ENCODE measurements at regions not wholly inside any gene's neighbourhood (a gene's known extent, or its start where the extent isn't known, plus 50 kb on each side); places are given as distances from the start of the nearest gene placed in this dataset.

GRCh38 chr15:35880896-35881295 lies 334.9 kb upstream of the DPH6 start:
- in situ Hi-C loops (cut with HindIII; ENCODE audit: extremely low pct_ligation_motif_present, low pct_unique_long_range_greater_than_20kb) = no loop called here
- TF ChIP-seq KAT2B (IDR thresholded peaks at IDR 0.05; ENCODE audit: borderline replicate concordance, low read depth, low read length) = no peak
- no peak for TF ChIP-seq ZNF335 (CRISPR knock-in tag; IDR thresholded peaks at IDR 0.05)
- FAIRE-seq = no peak
- no peaks in the 10 kb centered on the region for H3K27me3 ChIP-seq (ENCODE audit: control insufficient read depth in 1 of 2, insufficient read depth in 2 of 2, low read length in 2 of 2)
- no peak overlapping the region for H3K4me2 ChIP-seq (ENCODE audit: low read depth, low read length)
- no peak for DNase-seq (ENCODE audit: low spot score)
- no peak overlapping the region for H3K9ac ChIP-seq (ENCODE audit: insufficient read depth, low read depth, low read length)
- H3K9me3 ChIP-seq (ENCODE audit: low read length) = no peaks in the 10 kb centered on the region
- no peaks in the 10 kb centered on the region for H4K20me1 ChIP-seq (ENCODE audit: insufficient read depth, low read length)
- H3K4me1 ChIP-seq (ENCODE audit: insufficient read depth, low read length) = no peaks in the 10 kb centered on the region
- ChIA-PET POLR2A (no interaction called here), CTCF (ENCODE audit: low intra/inter-chr PET ratio, low total read pairs) (no interaction called here)
- intact Hi-C loops (cut with micrococcal nuclease; ENCODE audit: unreplicated experiment) = no loop called here
- ATAC-seq = no peak
- H3K27ac ChIP-seq (ENCODE audit: extremely low read length, insufficient read depth, low read length) = no peak overlapping the region
- H3K79me2 ChIP-seq (ENCODE audit: insufficient read depth, low read length) = no peaks in the 10 kb centered on the region
- WGBS (ENCODE audit: low lambda C conversion rate) = 2% methylated on average over 3 of the region's 3 CpGs
- BruUV-seq (replicated peaks) = no TSS peak
- no peak overlapping the region for H3K4me3 ChIP-seq (replicated peaks in 1 of 3; ENCODE audit: insufficient read depth in 1 of 3, low read depth in 2 of 3, low read length in 3 of 3)
- H2AFZ ChIP-seq (ENCODE audit: low read length) = no peak overlapping the region
- H3K36me3 ChIP-seq (replicated peaks in 1 of 2; ENCODE audit: control insufficient read depth in 1 of 2, insufficient read depth in 2 of 2, low read length in 2 of 2) = no peaks in the 10 kb centered on the region

GRCh38 chr15:35885870-35886269 lies 339.9 kb upstream of the DPH6 start:
- ChIA-PET CTCF (ENCODE audit: low intra/inter-chr PET ratio, low total read pairs) (no interaction called here), POLR2A (no interaction called here)
- Histone ChIP-seq H3K9ac (ENCODE audit: insufficient read depth, low read depth, low read length) (no peak overlapping the region), H3K27me3 (ENCODE audit: control insufficient read depth in 1 of 2, insufficient read depth in 2 of 2, low read length in 2 of 2) (no peaks in the 10 kb centered on the region), H3K27ac (ENCODE audit: extremely low read length, insufficient read depth, low read length) (no peak overlapping the region), H3K79me2 (ENCODE audit: insufficient read depth, low read length) (no peaks in the 10 kb centered on the region), H4K20me1 (ENCODE audit: insufficient read depth, low read length) (no peaks in the 10 kb centered on the region), H3K4me2 (ENCODE audit: low read depth, low read length) (no peak overlapping the region), H3K36me3 (replicated peaks in 1 of 2; ENCODE audit: control insufficient read depth in 1 of 2, insufficient read depth in 2 of 2, low read length in 2 of 2) (no peaks in the 10 kb centered on the region), H3K9me3 (ENCODE audit: low read length) (no peaks in the 10 kb centered on the region), H3K4me1 (ENCODE audit: insufficient read depth, low read length) (no peaks in the 10 kb centered on the region), H3K4me3 (replicated peaks in 1 of 3; ENCODE audit: insufficient read depth in 1 of 3, low read depth in 2 of 3, low read length in 3 of 3) (no peak overlapping the region), H2AFZ (ENCODE audit: low read length) (no peak overlapping the region)
- intact Hi-C loops (cut with micrococcal nuclease; ENCODE audit: unreplicated experiment) (no loop called here), in situ Hi-C loops (cut with HindIII; ENCODE audit: extremely low pct_ligation_motif_present, low pct_unique_long_range_greater_than_20kb) (no loop called here)
- ATAC-seq (no peak), DNase-seq (ENCODE audit: low spot score) (no peak), FAIRE-seq (no peak)
- 100% methylated on average over 1 of the region's 1 CpG for WGBS (ENCODE audit: low lambda C conversion rate)
- no TSS peak for BruUV-seq (replicated peaks)
- TF ChIP-seq ZMAT3 (CRISPR knock-in tag; conservative IDR thresholded peaks at IDR 0.05) = no peak
- TF ChIP-seq BCL6 (CRISPR knock-in tag; IDR thresholded peaks at IDR 0.05) = no peak
- no peak for TF ChIP-seq GLI4 (CRISPR knock-in tag; IDR thresholded peaks at IDR 0.05; ENCODE audit: borderline replicate concordance)
- no peak for TF ChIP-seq ZNF737 (CRISPR knock-in tag; IDR thresholded peaks at IDR 0.05; ENCODE audit: borderline replicate concordance)
- no peak for TF ChIP-seq ZFP36 (IDR thresholded peaks at IDR 0.05; ENCODE audit: borderline replicate concordance, low read depth, low read length, partially characterized antibody)
- no peak for TF ChIP-seq ZBTB40 (IDR thresholded peaks at IDR 0.05)
- TF ChIP-seq ZBTB40 (CRISPR knock-in tag; IDR thresholded peaks at IDR 0.05) = no peak
- no peak for TF ChIP-seq ZNF362 (CRISPR knock-in tag; IDR thresholded peaks at IDR 0.05; ENCODE audit: borderline replicate concordance)

All from HepG2 (cell line).